Right lobe of liver (tissue), 4 donors: ENCODE measurements at regions not wholly inside any gene's neighbourhood (a gene's known extent, or its start where the extent isn't known, plus 50 kb on each side); places are given as distances from the start of the nearest gene placed in this dataset.
"Not testable (repeated sequence)": the region's sequence is repeated elsewhere in the genome, so short reads cannot be mapped to it uniquely, and the experiment has no call there.

Experiments used
- CTCF ChIP-seq, 4 donors: fragments of 200-600 bp in 3 of 4; fragments of 450-650 bp in 1 of 4; IDR thresholded peaks; one replicate each; pipeline versions ENCODE4 v1.5.1 to v1.8.0; 2016 to 2022; ENCODE audit warnings: antibody characterized with exemption in 4 of 4, mild to moderate bottlenecking in 2 of 4
- POLR2A ChIP-seq: fragments of 450-650 bp; IDR thresholded peaks from one replicate; pipeline ENCODE4 v1.6.1; 2017; ENCODE audit warnings: antibody characterized with exemption, mild to moderate bottlenecking
- donor health status: DM: no; HTN: no; CAD: no.
- donor health status: DM: no; HTN: no; CAD: no.
- donor health status: DM: no; HTN: yes; CAD: no.

GRCh38 chr4:9604031-9604892 lies 160.0 kb downstream of the DEFB131A start:
- not testable (repeated sequence) for TF ChIP-seq POLR2A; CTCF (IDR thresholded peaks at IDR 0.05)
